Endodermal cell (in vitro differentiated cells): ENCODE measurements at regions not wholly inside any gene's neighbourhood (a gene's known extent, or its start where the extent isn't known, plus 50 kb on each side); places are given as distances from the start of the nearest gene placed in this dataset.

Experiments
- DNase-seq: peaks from one replicate; pipeline ENCODE4 v3.0.0-alpha.2; 2017
- H3K27ac ChIP-seq: 2 replicates; pipeline ENCODE4 v1.5.1; 2013; ENCODE audit warnings: mild to moderate bottlenecking, low read depth, low read length, moderate library complexity
- H3K27me3 ChIP-seq: 2 replicates; pipeline ENCODE4 v1.6.1; 2013; ENCODE audit warnings: mild to moderate bottlenecking, low read length, moderate library complexity; ENCODE audit not compliant: insufficient read depth, control insufficient read depth, poor library complexity, severe bottlenecking
- H3K36me3 ChIP-seq: 2 replicates; pipeline ENCODE4 v1.7.0; 2013; ENCODE audit warnings: mild to moderate bottlenecking, low read length, moderate library complexity; ENCODE audit not compliant: control insufficient read depth, insufficient read depth
- H3K4me1 ChIP-seq: one replicate; pipeline ENCODE4 v1.7.0; 2013; ENCODE audit warnings: low read length; ENCODE audit not compliant: control insufficient read depth, insufficient read depth
- H3K4me3 ChIP-seq: 2 replicates; pipeline ENCODE4 v1.5.1; 2013; ENCODE audit warnings: mild to moderate bottlenecking, low read length, moderate library complexity
- H3K9ac ChIP-seq: 2 replicates; pipeline ENCODE4 v1.6.1; 2013; ENCODE audit warnings: mild to moderate bottlenecking, low read length, moderate library complexity; ENCODE audit not compliant: poor library complexity, severe bottlenecking; ENCODE audit errors: extremely low read depth
- H3K9me3 ChIP-seq: 2 replicates; pipeline ENCODE4 v1.6.1; 2013; ENCODE audit warnings: mild to moderate bottlenecking, low read length, moderate library complexity; ENCODE audit not compliant: control insufficient read depth
- H3K27ac Mint-ChIP-seq: 2 replicates; pipeline ENCODE4 v1.8.0; 2020; ENCODE audit warnings: mixed read lengths
- H3K27me3 Mint-ChIP-seq: 2 replicates; pipeline ENCODE4 v1.8.0; 2021; ENCODE audit warnings: mild to moderate bottlenecking, mixed read lengths; ENCODE audit not compliant: insufficient read depth
- H3K36me3 Mint-ChIP-seq: 2 replicates; pipeline ENCODE4 v1.8.0; 2020; ENCODE audit warnings: low read depth, mixed read lengths
- H3K4me1 Mint-ChIP-seq: 2 replicates; pipeline ENCODE4 v1.8.0; 2020; ENCODE audit warnings: mixed read lengths
- H3K4me3 Mint-ChIP-seq: 2 replicates; pipeline ENCODE4 v1.8.0; 2020; ENCODE audit warnings: mild to moderate bottlenecking, moderate library complexity, mixed read lengths
- H3K9me3 Mint-ChIP-seq: 2 replicates; pipeline ENCODE4 v1.8.0; 2020; ENCODE audit warnings: mild to moderate bottlenecking, mixed read lengths
- CTCF ChIP-seq: fragments of 200-600 bp; sonication (generic); conservative IDR thresholded peaks from 2 replicates; pipeline ENCODE4 v1.5.0; 2021; ENCODE audit warnings: antibody characterized with exemption, mild to moderate bottlenecking
- WGBS, 2 experiments: methylation state at CpG; one replicate each; pipeline versions ENCODE4 v1.1.5 to v1.1.7; 2013; ENCODE audit warnings: missing lambda C conversion rate in 2 of 2, mixed read lengths in 1 of 2; ENCODE audit not compliant: insufficient coverage in 1 of 2, insufficient read length in 1 of 2; 5-methylcytosine and 5-hydroxymethylcytosine counted together

- no peak for TF ChIP-seq CTCF
- Mint-ChIP-seq H3K36me3 (no peaks in the 10 kb centered on the region), H3K27ac (no peak overlapping the region), H3K9me3 (no peaks in the 10 kb centered on the region), H3K27me3 (peaks cover 2% of the 10 kb centered on the region), H3K4me1 (no peaks in the 10 kb centered on the region), H3K4me3 (no peak overlapping the region)
- WGBS, 2 experiments, result 88% methylated on average over 1 of the region's 1 CpG; no CpG with 5 or more reads in 1 of the 2 experiments
- Histone ChIP-seq H3K36me3 (no peaks in the 10 kb centered on the region), H3K4me1 (no peaks in the 10 kb centered on the region), H3K9me3 (no peaks in the 10 kb centered on the region), H3K9ac (no peak overlapping the region), H3K27me3 (no peaks in the 10 kb centered on the region), H3K27ac (no peak overlapping the region), H3K4me3 (no peak overlapping the region)
- DNase-seq, result no peak
Observed at GRCh38 chr5:171588046-171588445, 168.6 kb downstream of the FGF18 start.

GRCh38 chr5:171588790-171589189 lies 169.3 kb downstream of the FGF18 start:
- Histone ChIP-seq H3K27ac (no peak overlapping the region), H3K9ac (no peak overlapping the region), H3K4me3 (no peak overlapping the region), H3K4me1 (no peaks in the 10 kb centered on the region), H3K36me3 (no peaks in the 10 kb centered on the region), H3K9me3 (no peaks in the 10 kb centered on the region), H3K27me3 (no peaks in the 10 kb centered on the region)
- peak; percentile 32 for DNase-seq
- WGBS, 2 experiments, result 79 to 94% methylated on average over 5 to 8 of the region's 8 CpGs
- no peaks in the 10 kb centered on the region for H3K36me3 Mint-ChIP-seq
- no peaks in the 10 kb centered on the region for H3K9me3 Mint-ChIP-seq
- H3K27ac Mint-ChIP-seq, result no peak overlapping the region
- no peaks in the 10 kb centered on the region for H3K4me1 Mint-ChIP-seq
- TF ChIP-seq CTCF, result no peak
- H3K4me3 Mint-ChIP-seq, result no peak overlapping the region
- H3K27me3 Mint-ChIP-seq, result peaks cover 2% of the 10 kb centered on the region

GRCh38 chr5:171589461-171589860 lies 170.0 kb downstream of the FGF18 start:
- H3K9me3 ChIP-seq, result no peaks in the 10 kb centered on the region

More at GRCh38 chr5:171589461-171589860, 170.0 kb downstream of the FGF18 start:
- H3K36me3 Mint-ChIP-seq, result no peaks in the 10 kb centered on the region
- Histone ChIP-seq H3K36me3 (no peaks in the 10 kb centered on the region), H3K9ac (no peak overlapping the region), H3K4me3 (no peak overlapping the region), H3K27ac (no peak overlapping the region), H3K27me3 (no peaks in the 10 kb centered on the region), H3K4me1 (no peaks in the 10 kb centered on the region)
- WGBS, 2 experiments, result 93 to 97% methylated on average over 11 of the region's 11 CpGs
- no peak for TF ChIP-seq CTCF
- H3K27ac Mint-ChIP-seq, result no peak overlapping the region
- H3K9me3 Mint-ChIP-seq, result no peaks in the 10 kb centered on the region
- no peak overlapping the region for H3K4me3 Mint-ChIP-seq
- H3K4me1 Mint-ChIP-seq, result no peaks in the 10 kb centered on the region
- H3K27me3 Mint-ChIP-seq, result peaks cover 2% of the 10 kb centered on the region
- peak; percentile 29 for DNase-seq
